HEK293 (cell line): ENCODE measurements at regions not wholly inside any gene's neighbourhood (a gene's known extent, or its start where the extent isn't known, plus 50 kb on each side); places are given as distances from the start of the nearest gene placed in this dataset.

Experiments used
- CTCF ChIA-PET: fragments of 350-600 bp; formaldehyde crosslinking; extraction: SDS; loops from one replicate; lab custom pipeline; 2021; ENCODE audit warnings: antibody characterized with exemption; lab: Yijun Ruan, JAX
- POLR2A ChIA-PET: fragments of 300-600 bp; formaldehyde crosslinking; extraction: SDS; loops from one replicate; lab custom pipeline; 2020; ENCODE audit warnings: antibody characterized with exemption, inconsistent platforms; lab: Yijun Ruan, JAX
- H3K27ac ChIP-seq: fragments of 200-500 bp; sonication (Bioruptor generic); 2 replicates; pipeline ENCODE4 v1.5.1; 2014; ENCODE audit warnings: low read depth, low read length, control low read depth, inconsistent platforms; ENCODE audit errors: extremely low read depth
- H3K36me3 ChIP-seq, 2 experiments: fragments of 200-500 bp in 1 of 2; sonication (Bioruptor generic) in 1 of 2; 1 replicate in 1 of 2; 2 replicates in 1 of 2; pipeline ENCODE4 v1.5.1; 2014 to 2017; ENCODE audit warnings: inconsistent platforms in 2 of 2, low read length in 2 of 2; ENCODE audit not compliant: control insufficient read depth in 2 of 2, insufficient read depth in 1 of 2
- H3K4me1 ChIP-seq: fragments of 200-500 bp; sonication (Bioruptor generic); 2 replicates; pipeline ENCODE4 v1.5.1; 2014; ENCODE audit warnings: mild to moderate bottlenecking, low read length, inconsistent platforms; ENCODE audit not compliant: control insufficient read depth, insufficient read depth
- H3K4me3 ChIP-seq: 2 replicates; pipeline ENCODE4 v1.5.1; 2011; ENCODE audit warnings: low read depth, mild to moderate bottlenecking, control low read depth, low read length, moderate library complexity
- H3K9me3 ChIP-seq: fragments of 200-500 bp; sonication (Bioruptor generic); 2 replicates; pipeline ENCODE4 v1.5.1; 2014; ENCODE audit warnings: low read depth, low read length, inconsistent platforms; ENCODE audit not compliant: control insufficient read depth, insufficient read depth
- FEZF1 ChIP-seq: fragments of 450-650 bp; formaldehyde crosslinking; IDR thresholded peaks from 2 replicates; pipeline ENCODE4 v1.5.1; 2016; ENCODE audit warnings: missing biosample characterization, missing genetic modification characterization
- KLF10 ChIP-seq: fragments of 450-650 bp; IDR thresholded peaks from 2 replicates; pipeline ENCODE4 v1.5.1; 2018; ENCODE audit warnings: missing biosample characterization, mild to moderate bottlenecking, missing genetic modification characterization
- PRDM1 ChIP-seq: fragments of 450-650 bp; formaldehyde crosslinking; IDR thresholded peaks from 2 replicates; pipeline ENCODE4; 2016; ENCODE audit warnings: missing biosample characterization, missing genetic modification characterization
- PRDM10 ChIP-seq: fragments of 450-650 bp; formaldehyde crosslinking; IDR thresholded peaks from 2 replicates; pipeline ENCODE4 v1.5.1; 2016; ENCODE audit warnings: missing biosample characterization, missing genetic modification characterization
- SP3 ChIP-seq: fragments of 450-650 bp; formaldehyde crosslinking; IDR thresholded peaks from 2 replicates; pipeline ENCODE4 v1.5.1; 2016; ENCODE audit warnings: missing biosample characterization, missing genetic modification characterization
- ZBTB1 ChIP-seq: fragments of 450-650 bp; formaldehyde crosslinking; IDR thresholded peaks from 2 replicates; pipeline ENCODE4 v1.5.1; 2016; ENCODE audit warnings: missing biosample characterization, missing genetic modification characterization
- ZBTB49 ChIP-seq: fragments of 450-650 bp; formaldehyde crosslinking; IDR thresholded peaks from 2 replicates; pipeline ENCODE4 v1.5.1; 2016; ENCODE audit warnings: missing biosample characterization, missing genetic modification characterization, low read depth
- ZFP37 ChIP-seq: fragments of 450-650 bp; formaldehyde crosslinking; IDR thresholded peaks from 2 replicates; pipeline ENCODE4 v1.5.1; 2016; ENCODE audit warnings: missing biosample characterization, missing genetic modification characterization
- ZFP41 ChIP-seq: fragments of 450-650 bp; formaldehyde crosslinking; IDR thresholded peaks from 2 replicates; pipeline ENCODE4 v1.5.1; 2016; ENCODE audit warnings: missing biosample characterization, missing genetic modification characterization, borderline replicate concordance
- ZNF155 ChIP-seq: fragments of 450-650 bp; formaldehyde crosslinking; IDR thresholded peaks from 2 replicates; pipeline ENCODE4 v1.5.1; 2016; ENCODE audit warnings: missing biosample characterization, missing genetic modification characterization
- ZNF175 ChIP-seq: fragments of 450-650 bp; formaldehyde crosslinking; IDR thresholded peaks from 2 replicates; pipeline ENCODE4 v1.5.1; 2016; ENCODE audit warnings: missing biosample characterization, missing genetic modification characterization
- ZNF2 ChIP-seq: fragments of 450-650 bp; formaldehyde crosslinking; IDR thresholded peaks from 2 replicates; pipeline ENCODE4 v1.5.1; 2016; ENCODE audit warnings: missing biosample characterization, missing genetic modification characterization
- ZNF292 ChIP-seq: fragments of 450-650 bp; formaldehyde crosslinking; IDR thresholded peaks from 2 replicates; pipeline ENCODE4 v1.5.1; 2016; ENCODE audit warnings: low read depth, missing biosample characterization, missing genetic modification characterization, borderline replicate concordance
- ZNF580 ChIP-seq: fragments of 450-650 bp; formaldehyde crosslinking; IDR thresholded peaks from 2 replicates; pipeline ENCODE4 v1.5.1; 2016; ENCODE audit warnings: missing biosample characterization, missing genetic modification characterization
- ZXDB ChIP-seq: fragments of 450-650 bp; formaldehyde crosslinking; IDR thresholded peaks from 2 replicates; pipeline ENCODE4 v1.5.1; 2016; ENCODE audit warnings: missing biosample characterization, missing genetic modification characterization
- TF ChIP-seq, protein P1 (sequence below): fragments of 450-650 bp; formaldehyde crosslinking; IDR thresholded peaks from 2 replicates; pipeline ENCODE4 v1.5.1; 2016; ENCODE audit warnings: missing biosample characterization, missing genetic modification characterization

DNA sequence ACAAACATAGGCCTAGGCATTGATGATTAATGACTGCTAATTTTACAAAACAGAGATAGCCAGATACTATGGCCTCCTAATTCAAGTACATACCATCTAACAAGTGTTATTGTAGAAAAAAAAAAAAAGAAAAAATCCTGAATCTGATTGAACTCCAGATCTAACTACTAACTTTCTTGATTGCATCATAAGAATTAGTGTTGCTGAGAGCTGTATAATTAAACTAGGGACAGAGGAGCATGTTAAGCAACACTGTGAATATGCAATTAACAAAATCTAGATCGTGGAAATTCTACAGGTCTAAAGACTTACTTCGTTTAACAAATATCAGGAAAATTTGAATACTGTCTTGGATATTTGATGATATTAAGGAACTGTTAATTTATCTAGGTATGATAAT, 208.3 kb upstream of the ZNF608 start:
- TF ChIP-seq ZNF175 (tag by site-specific recombination) (no peak), ZFP37 (tag by site-specific recombination) (no peak), KLF10 (tag by site-specific recombination) (no peak), ZNF155 (tag by site-specific recombination) (no peak), SP3 (tag by site-specific recombination) (no peak), ZXDB (tag by site-specific recombination) (no peak), ZBTB49 (tag by site-specific recombination) (no peak), ZNF580 (no peak), PRDM1 (tag by site-specific recombination) (no peak), ZBTB1 (tag by site-specific recombination) (no peak), ZNF2 (no peak), ZNF292 (tag by site-specific recombination) (no peak), PRDM10 (no peak)
- TF ChIP-seq, protein P1, sequence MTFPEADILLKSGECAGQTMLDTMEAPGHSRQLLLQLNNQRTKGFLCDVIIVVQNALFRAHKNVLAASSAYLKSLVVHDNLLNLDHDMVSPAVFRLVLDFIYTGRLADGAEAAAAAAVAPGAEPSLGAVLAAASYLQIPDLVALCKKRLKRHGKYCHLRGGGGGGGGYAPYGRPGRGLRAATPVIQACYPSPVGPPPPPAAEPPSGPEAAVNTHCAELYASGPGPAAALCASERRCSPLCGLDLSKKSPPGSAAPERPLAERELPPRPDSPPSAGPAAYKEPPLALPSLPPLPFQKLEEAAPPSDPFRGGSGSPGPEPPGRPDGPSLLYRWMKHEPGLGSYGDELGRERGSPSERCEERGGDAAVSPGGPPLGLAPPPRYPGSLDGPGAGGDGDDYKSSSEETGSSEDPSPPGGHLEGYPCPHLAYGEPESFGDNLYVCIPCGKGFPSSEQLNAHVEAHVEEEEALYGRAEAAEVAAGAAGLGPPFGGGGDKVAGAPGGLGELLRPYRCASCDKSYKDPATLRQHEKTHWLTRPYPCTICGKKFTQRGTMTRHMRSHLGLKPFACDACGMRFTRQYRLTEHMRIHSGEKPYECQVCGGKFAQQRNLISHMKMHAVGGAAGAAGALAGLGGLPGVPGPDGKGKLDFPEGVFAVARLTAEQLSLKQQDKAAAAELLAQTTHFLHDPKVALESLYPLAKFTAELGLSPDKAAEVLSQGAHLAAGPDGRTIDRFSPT = no peak
- peaks cover 2% of the 10 kb centered on the region for H3K4me1 ChIP-seq
- H3K9me3 ChIP-seq = no peaks in the 10 kb centered on the region
- no peak overlapping the region for H3K27ac ChIP-seq
- H3K4me3 ChIP-seq = no peak overlapping the region
- H3K36me3 ChIP-seq = no peaks in the 10 kb centered on the region
- POLR2A ChIA-PET = no interaction called here
- CTCF ChIA-PET = interaction anchor here (1.0 kb wide), 1 partner anchor 180 kb away, joined by 3 read pairs; no protein-coding TSS in a partner anchor

DNA sequence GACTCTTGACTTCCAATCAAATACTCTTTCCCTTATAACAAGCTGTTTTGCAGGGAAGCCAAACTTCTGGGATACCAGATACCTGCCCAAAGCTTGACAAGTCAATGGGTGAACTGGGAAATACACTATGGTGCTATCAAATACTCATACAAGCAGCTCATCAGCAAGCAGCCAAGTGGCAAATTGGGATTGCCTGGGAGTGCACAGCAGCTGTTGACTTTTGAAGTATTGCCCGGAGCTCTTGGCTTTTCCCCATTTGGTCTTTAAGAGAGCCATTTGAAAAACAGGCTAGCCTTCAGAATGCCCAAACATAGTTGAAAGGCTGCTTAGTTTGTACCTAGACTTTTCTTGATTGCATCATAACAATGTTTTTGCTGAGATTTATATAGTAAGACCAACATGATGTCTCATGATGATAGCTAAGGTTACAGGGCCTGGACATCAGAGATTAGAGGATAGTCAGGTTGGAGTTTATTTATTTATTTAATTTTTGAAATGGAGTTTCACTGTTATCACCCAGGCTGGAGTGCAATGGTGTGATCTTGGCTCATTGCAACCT, 210.1 kb upstream of the ZNF608 start:
- TF ChIP-seq FEZF1 (peak; percentile 57), ZFP41 (tag by site-specific recombination) (no peak)
- Histone ChIP-seq H3K27ac (no peak overlapping the region), H3K4me3 (no peak overlapping the region), H3K36me3 (no peaks in the 10 kb centered on the region), H3K4me1 (no peaks in the 10 kb centered on the region), H3K9me3 (no peaks in the 10 kb centered on the region)
- POLR2A ChIA-PET = no interaction called here
- CTCF ChIA-PET = interaction anchor here (1.7 kb wide), 1 partner anchor 16 kb away, joined by 5 read pairs; no protein-coding TSS in a partner anchor
